Testis (tissue), 2 donors: ENCODE measurements at regions not wholly inside any gene's neighbourhood (a gene's known extent, or its start where the extent isn't known, plus 50 kb on each side); places are given as distances from the start of the nearest gene placed in this dataset.

Source experiments
- DNase-seq: peaks from one replicate; pipeline ENCODE4 v3.0.0-alpha.2; 2019
- H3K27ac ChIP-seq, 2 donors: fragments of 200-600 bp; sonication (generic); one replicate each; pipeline ENCODE4 v1.5.1; 2019
- H3K27me3 ChIP-seq: fragments of 200-600 bp; sonication (generic); one replicate; pipeline ENCODE4 v1.5.1; 2019
- H3K36me3 ChIP-seq: fragments of 200-600 bp; sonication (generic); one replicate; pipeline ENCODE4 v1.5.1; 2017; ENCODE audit warnings: low read depth; ENCODE audit errors: missing control alignments
- H3K4me1 ChIP-seq: fragments of 200-600 bp; sonication (generic); one replicate; pipeline ENCODE4 v1.5.1; 2019
- H3K4me3 ChIP-seq, 2 donors: fragments of 200-600 bp; sonication (generic); one replicate each; pipeline ENCODE4 v1.5.1; 2017 to 2019
- H3K9me3 ChIP-seq: fragments of 200-600 bp; sonication (generic); one replicate; pipeline ENCODE4 v1.5.1; 2017
- POLR2A ChIP-seq: fragments of 450-650 bp; IDR thresholded peaks from one replicate; pipeline ENCODE4 v1.6.1; 2017; ENCODE audit warnings: antibody characterized with exemption, mild to moderate bottlenecking, moderate library complexity
- WGBS, 2 donors: methylation state at CpG; one replicate each; pipeline ENCODE4 v1.1.5; 2018; 5-methylcytosine and 5-hydroxymethylcytosine counted together
- intact Hi-C: fragments of 100-400 bp; cut with DNase I; formaldehyde crosslinking; loops from one replicate; pipeline ENCODE4 v1.15.1; 2023; ENCODE audit warnings: low total_unique reads
- TF ChIP-seq, protein P1 (sequence below), 3 experiments: fragments of 450-650 bp in 2 of 3; fragments of 200-600 bp in 1 of 3; sonication (generic) in 1 of 3; IDR thresholded peaks; one replicate each; pipeline ENCODE4 v1.5.1; 2016 to 2019; ENCODE audit warnings: antibody characterized with exemption in 3 of 3, mild to moderate bottlenecking in 2 of 3, moderate library complexity in 1 of 3

DNA sequence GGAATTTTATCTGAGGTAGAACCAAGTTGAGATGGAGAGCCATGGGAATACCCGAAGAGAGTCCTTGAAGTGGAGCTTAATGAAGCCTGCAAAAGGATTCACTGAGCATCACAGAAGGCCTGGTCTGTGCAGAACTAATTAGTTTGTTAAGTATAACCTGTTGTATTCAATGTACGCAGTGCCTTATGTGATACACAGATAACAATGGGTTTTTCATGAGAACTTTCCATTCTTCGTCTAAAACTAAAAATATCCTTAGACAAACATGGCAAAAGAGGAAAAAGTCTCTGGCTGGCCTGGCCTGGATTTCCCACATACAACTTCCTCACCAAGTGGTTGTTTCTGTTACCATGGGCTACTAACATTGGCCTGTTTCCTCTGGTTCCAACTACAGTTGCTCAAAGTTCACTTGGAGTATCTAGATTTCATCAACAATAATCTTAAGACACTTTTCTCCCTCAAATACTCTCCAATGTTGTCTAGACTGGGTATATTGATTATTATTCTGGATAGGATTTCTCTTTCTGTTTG is 237.6 kb upstream of the ZNF462 start:
- intact Hi-C loops, result no loop called here

DNA sequence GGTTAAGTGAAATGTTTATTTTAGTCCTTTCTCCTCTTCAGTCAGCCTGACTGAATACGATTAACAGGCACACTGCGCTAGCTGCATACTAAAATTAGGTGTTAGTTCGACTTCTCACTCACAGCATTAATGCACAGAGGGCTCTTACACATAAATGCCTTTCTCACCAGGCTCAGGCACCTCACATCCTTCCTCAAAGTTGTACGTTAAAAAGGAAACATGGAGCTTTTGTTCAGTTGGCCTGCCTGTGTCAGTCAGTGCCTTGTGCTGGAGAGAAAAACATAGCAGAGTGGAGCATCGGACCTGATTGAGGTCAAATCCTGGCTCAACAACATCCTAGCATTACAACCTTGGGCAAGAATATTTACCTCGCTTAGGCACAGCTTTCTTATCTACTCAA is 236.0 kb upstream of the ZNF462 start:
- H3K4me1 ChIP-seq, result no peaks in the 10 kb centered on the region
- H3K27ac ChIP-seq, result no peak overlapping the region
- WGBS, 2 donors, result 82 to 90% methylated on average over 6 of the region's 6 CpGs
- H3K9me3 ChIP-seq, result no peaks in the 10 kb centered on the region
- H3K27me3 ChIP-seq, result no peaks in the 10 kb centered on the region
- intact Hi-C loops, result no loop called here
- H3K36me3 ChIP-seq, result no peaks in the 10 kb centered on the region
- no peak for TF ChIP-seq POLR2A
- TF ChIP-seq, protein P1, sequence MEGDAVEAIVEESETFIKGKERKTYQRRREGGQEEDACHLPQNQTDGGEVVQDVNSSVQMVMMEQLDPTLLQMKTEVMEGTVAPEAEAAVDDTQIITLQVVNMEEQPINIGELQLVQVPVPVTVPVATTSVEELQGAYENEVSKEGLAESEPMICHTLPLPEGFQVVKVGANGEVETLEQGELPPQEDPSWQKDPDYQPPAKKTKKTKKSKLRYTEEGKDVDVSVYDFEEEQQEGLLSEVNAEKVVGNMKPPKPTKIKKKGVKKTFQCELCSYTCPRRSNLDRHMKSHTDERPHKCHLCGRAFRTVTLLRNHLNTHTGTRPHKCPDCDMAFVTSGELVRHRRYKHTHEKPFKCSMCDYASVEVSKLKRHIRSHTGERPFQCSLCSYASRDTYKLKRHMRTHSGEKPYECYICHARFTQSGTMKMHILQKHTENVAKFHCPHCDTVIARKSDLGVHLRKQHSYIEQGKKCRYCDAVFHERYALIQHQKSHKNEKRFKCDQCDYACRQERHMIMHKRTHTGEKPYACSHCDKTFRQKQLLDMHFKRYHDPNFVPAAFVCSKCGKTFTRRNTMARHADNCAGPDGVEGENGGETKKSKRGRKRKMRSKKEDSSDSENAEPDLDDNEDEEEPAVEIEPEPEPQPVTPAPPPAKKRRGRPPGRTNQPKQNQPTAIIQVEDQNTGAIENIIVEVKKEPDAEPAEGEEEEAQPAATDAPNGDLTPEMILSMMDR (IDR thresholded peaks at IDR 0.05), result no peak
- H3K4me3 ChIP-seq, result no peak overlapping the region
- no peak for DNase-seq

More for the DNA sequence above, 237.6 kb upstream of the ZNF462 start:
- Histone ChIP-seq H3K36me3 (no peaks in the 10 kb centered on the region), H3K4me3 (no peak overlapping the region), H3K27me3 (no peaks in the 10 kb centered on the region), H3K9me3 (no peaks in the 10 kb centered on the region), H3K27ac (no peak overlapping the region), H3K4me1 (no peaks in the 10 kb centered on the region)
- WGBS, 2 donors, result 57 to 61% methylated on average over 3 of the region's 3 CpGs
- no peak for TF ChIP-seq POLR2A
- TF ChIP-seq, protein P1 (IDR thresholded peaks at IDR 0.05), result no peak
- no peak for DNase-seq

DNA sequence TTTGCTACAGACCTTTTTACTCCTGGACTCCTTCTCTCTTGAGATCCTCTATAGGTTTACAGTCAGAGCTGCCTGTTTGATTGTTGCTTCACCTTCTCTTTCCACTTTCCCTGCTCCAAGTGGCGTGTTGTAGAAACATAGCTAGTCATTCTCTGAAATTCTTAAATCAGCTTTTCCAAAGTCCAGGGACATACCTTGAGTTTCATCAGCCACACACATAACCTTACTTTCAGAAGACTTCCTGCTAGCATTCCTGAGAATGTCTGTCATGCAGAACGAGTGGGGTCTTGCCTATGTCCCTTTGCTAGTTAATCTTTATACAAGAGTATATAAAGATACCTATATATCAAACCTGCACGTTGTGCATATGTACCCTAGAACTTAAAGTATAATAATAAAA is 230.3 kb upstream of the ZNF462 start:
- no peak overlapping the region for H3K27ac ChIP-seq
- 80 to 82% methylated on average over 3 of the region's 3 CpGs for WGBS, 2 donors
- intact Hi-C loops, result no loop called here
- DNase-seq, result no peak
- H3K9me3 ChIP-seq, result no peaks in the 10 kb centered on the region
- TF ChIP-seq, protein P1 (IDR thresholded peaks at IDR 0.05), result no peak
- TF ChIP-seq POLR2A, result no peak
- H3K27me3 ChIP-seq, result no peaks in the 10 kb centered on the region
- H3K36me3 ChIP-seq, result no peaks in the 10 kb centered on the region
- H3K4me1 ChIP-seq, result no peaks in the 10 kb centered on the region
- no peak overlapping the region for H3K4me3 ChIP-seq

DNA sequence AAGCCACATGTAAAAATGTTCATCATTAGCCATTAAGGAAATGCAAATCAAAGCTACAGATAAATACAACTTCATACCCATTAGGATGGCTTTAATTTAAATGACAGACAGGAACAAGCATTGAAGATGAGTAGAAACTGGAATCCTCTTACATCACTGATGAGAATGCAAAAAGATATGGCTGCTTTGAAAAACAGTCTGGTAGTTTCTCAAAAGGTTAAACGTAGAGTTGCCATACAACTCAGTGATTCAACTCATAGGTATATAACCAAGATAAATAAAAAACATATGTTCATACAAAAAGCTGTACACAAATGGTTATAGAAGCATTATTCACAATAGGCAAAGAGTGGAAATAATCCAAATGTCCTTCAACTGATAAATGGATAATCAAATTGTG is 228.8 kb upstream of the ZNF462 start:
- Histone ChIP-seq H3K4me3 (no peak overlapping the region), H3K36me3 (no peaks in the 10 kb centered on the region), H3K27me3 (no peaks in the 10 kb centered on the region), H3K4me1 (no peaks in the 10 kb centered on the region), H3K9me3 (no peaks in the 10 kb centered on the region), H3K27ac (no peak overlapping the region)
- 89 to 95% methylated on average over 1 of the region's 1 CpG for WGBS, 2 donors
- DNase-seq, result no peak
- intact Hi-C loops, result no loop called here
- TF ChIP-seq, protein P1 (IDR thresholded peaks at IDR 0.05), result no peak
- no peak for TF ChIP-seq POLR2A

DNA sequence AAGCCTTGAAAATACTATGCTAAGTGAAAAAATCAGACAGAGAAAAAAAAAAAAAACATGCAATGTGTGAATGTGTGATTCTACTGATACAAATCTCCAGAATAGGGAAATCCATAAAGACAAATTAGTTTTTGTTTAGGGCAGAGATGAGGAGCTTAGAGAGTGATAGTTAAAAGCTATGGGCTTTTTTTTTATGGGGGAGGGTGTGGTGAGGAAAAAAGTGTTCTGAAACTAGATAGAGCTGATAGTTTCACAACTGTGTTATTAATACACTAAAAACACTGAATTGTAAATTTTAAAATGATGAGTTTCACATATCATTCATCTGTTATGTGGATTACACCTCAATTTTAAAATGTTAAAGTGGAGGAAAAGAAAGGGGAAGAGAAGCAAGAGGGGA is 228.3 kb upstream of the ZNF462 start:
- intact Hi-C loops, result no loop called here
- no peak for TF ChIP-seq POLR2A
- TF ChIP-seq, protein P1 (IDR thresholded peaks at IDR 0.05), result no peak
- no peaks in the 10 kb centered on the region for H3K4me1 ChIP-seq
- no peak overlapping the region for H3K4me3 ChIP-seq
- no peak for DNase-seq
- H3K27ac ChIP-seq, result no peak overlapping the region
- H3K27me3 ChIP-seq, result no peaks in the 10 kb centered on the region
- no peaks in the 10 kb centered on the region for H3K36me3 ChIP-seq
- no peaks in the 10 kb centered on the region for H3K9me3 ChIP-seq
